BE2C (cell line): ENCODE measurements at regions not wholly inside any gene's neighbourhood (a gene's known extent, or its start where the extent isn't known, plus 50 kb on each side); places are given as distances from the start of the nearest gene placed in this dataset.

Experiments
- DNase-seq: peaks from one replicate; pipeline ENCODE4 v3.0.0-alpha.2; 2020
- H3K27me3 ChIP-seq: fragments of 250-450 bp; sonication (Bioruptor Pico); 2 replicates; pipeline ENCODE4 v1.5.1; 2020; ENCODE audit warnings: mild to moderate bottlenecking
- H3K36me3 ChIP-seq: fragments of 250-450 bp; sonication (Bioruptor Pico); 2 replicates; pipeline ENCODE4 v1.5.1; 2020; ENCODE audit warnings: mild to moderate bottlenecking
- H3K4me1 ChIP-seq: fragments of 250-450 bp; sonication (Bioruptor Pico); 2 replicates; pipeline ENCODE4 v1.5.1; 2020
- H3K4me3 ChIP-seq: 2 replicates; pipeline ENCODE4 v1.5.1; 2011; ENCODE audit warnings: low read depth, low read length
- H3K9me3 ChIP-seq: fragments of 250-450 bp; sonication (Bioruptor Pico); 2 replicates; pipeline ENCODE4 v1.5.1; 2020
- CTCF ChIP-seq: IDR thresholded peaks from 2 replicates; pipeline ENCODE4 v1.5.1; 2012; ENCODE audit warnings: mild to moderate bottlenecking, low read depth, low read length

GRCh38 chr7:1326511-1326785, 93.8 kb downstream of the UNCX start:
- no peaks in the 10 kb centered on the region for H3K9me3 ChIP-seq
- H3K4me3 ChIP-seq: no peak overlapping the region

GRCh38 chr7:1329261-1329660, 96.6 kb downstream of the UNCX start:
- Histone ChIP-seq H3K9me3 (no peaks in the 10 kb centered on the region), H3K36me3 (no peaks in the 10 kb centered on the region), H3K4me3 (no peak overlapping the region), H3K4me1 (no peaks in the 10 kb centered on the region), H3K27me3 (peaks cover 59% of the 10 kb centered on the region)
- TF ChIP-seq CTCF: no peak
- DNase-seq: no peak

More at GRCh38 chr7:1326511-1326785, 93.8 kb downstream of the UNCX start:
- Histone ChIP-seq H3K27me3 (peaks cover 71% of the 10 kb centered on the region), H3K36me3 (no peaks in the 10 kb centered on the region), H3K4me1 (no peaks in the 10 kb centered on the region)
- no peak for TF ChIP-seq CTCF
- no peak for DNase-seq

GRCh38 chr7:1329966-1330800, 97.5 kb downstream of the UNCX start:
- Histone ChIP-seq H3K9me3 (no peaks in the 10 kb centered on the region), H3K4me3 (no peak overlapping the region), H3K4me1 (no peaks in the 10 kb centered on the region), H3K36me3 (no peaks in the 10 kb centered on the region), H3K27me3 (peaks cover 59% of the 10 kb centered on the region)
- no peak for DNase-seq
- no peak for TF ChIP-seq CTCF

- Histone ChIP-seq H3K4me3 (no peak overlapping the region), H3K36me3 (no peaks in the 10 kb centered on the region), H3K9me3 (no peaks in the 10 kb centered on the region), H3K27me3 (peaks cover 57% of the 10 kb centered on the region), H3K4me1 (no peaks in the 10 kb centered on the region)
- no peak for DNase-seq
- TF ChIP-seq CTCF: no peak
These were observed 98.2 kb downstream of the UNCX start for GRCh38 chr7:1330801-1331425.

- DNase-seq: no peak
- H3K9me3 ChIP-seq: no peaks in the 10 kb centered on the region
- no peak for TF ChIP-seq CTCF
- H3K4me3 ChIP-seq: no peak overlapping the region
- H3K4me1 ChIP-seq: no peaks in the 10 kb centered on the region
- H3K36me3 ChIP-seq: no peaks in the 10 kb centered on the region
- H3K27me3 ChIP-seq: peaks cover 60% of the 10 kb centered on the region
These were observed 99.1 kb downstream of the UNCX start for GRCh38 chr7:1331561-1332467.
